ENCODE measurements at regions not wholly inside any gene's neighbourhood (a gene's known extent, or its start where the extent isn't known, plus 50 kb on each side); places are given as distances from the start of the nearest gene placed in this dataset.
"Not testable (repeated sequence)": the region's sequence is repeated elsewhere in the genome, so short reads cannot be mapped to it uniquely, and the experiment has no call there.

GRCh38 chr4:91989914-91990313 is 313.9 kb upstream of the GRID2 start:
- no peaks in the 10 kb centered on the region for H3K36me3 ChIP-seq (ENCODE audit: control insufficient read depth in 1 of 2, insufficient read depth in 2 of 2, low read length in 1 of 2)
- ATAC-seq (ENCODE audit: low FRiP score) (no peak), DNase-seq (no peak)
- intact Hi-C loops (cut with DNase I): no loop called here
- H3K4me1 ChIP-seq (ENCODE audit: control insufficient read depth in 1 of 2, insufficient read depth in 2 of 2, low read length in 2 of 2): no peaks in the 10 kb centered on the region
- H3K9me3 ChIP-seq (ENCODE audit: control insufficient read depth, low read length): no peaks in the 10 kb centered on the region
- WGBS, 2 donors: 65 to 86% methylated on average over 2 of the region's 2 CpGs
- no peak overlapping the region for H3K27ac ChIP-seq (ENCODE audit: low read depth in 1 of 2, low read length in 2 of 2)
- H3K27me3 ChIP-seq (ENCODE audit: control insufficient read depth in 1 of 2, insufficient read depth in 2 of 2, low read length in 1 of 2): no peaks in the 10 kb centered on the region
- no peak overlapping the region for H3K4me3 ChIP-seq (ENCODE audit: low read length in 2 of 2)

GRCh38 chr4:91990726-91991125 is 313.0 kb upstream of the GRID2 start:
- whole genome bisulfite sequencing, 2 donors: 26 to 27% methylated on average over 2 of the region's 2 CpGs
- Histone ChIP-seq H3K4me1 (ENCODE audit: control insufficient read depth in 1 of 2, insufficient read depth in 2 of 2, low read length in 2 of 2) (no peaks in the 10 kb centered on the region), H3K36me3 (ENCODE audit: control insufficient read depth in 1 of 2, insufficient read depth in 2 of 2, low read length in 1 of 2) (no peaks in the 10 kb centered on the region), H3K27ac (ENCODE audit: low read depth in 1 of 2, low read length in 2 of 2) (no peak overlapping the region), H3K4me3 (ENCODE audit: low read length in 2 of 2) (no peak overlapping the region), H3K9me3 (ENCODE audit: control insufficient read depth, low read length) (no peaks in the 10 kb centered on the region), H3K27me3 (ENCODE audit: control insufficient read depth in 1 of 2, insufficient read depth in 2 of 2, low read length in 1 of 2) (no peaks in the 10 kb centered on the region)
- DNase-seq (no peak), ATAC-seq (ENCODE audit: low FRiP score) (no peak)
- intact Hi-C loops (cut with DNase I): no loop called here

GRCh38 chr4:91997045-91997444 is 306.7 kb upstream of the GRID2 start:
- Histone ChIP-seq H3K4me1 (ENCODE audit: control insufficient read depth in 1 of 2, insufficient read depth in 2 of 2, low read length in 2 of 2) (no peaks in the 10 kb centered on the region), H3K4me3 (ENCODE audit: low read length in 2 of 2) (no peak overlapping the region), H3K27ac (ENCODE audit: low read depth in 1 of 2, low read length in 2 of 2) (no peak overlapping the region), H3K36me3 (ENCODE audit: control insufficient read depth in 1 of 2, insufficient read depth in 2 of 2, low read length in 1 of 2) (no peaks in the 10 kb centered on the region), H3K9me3 (ENCODE audit: control insufficient read depth, low read length) (no peaks in the 10 kb centered on the region), H3K27me3 (ENCODE audit: control insufficient read depth in 1 of 2, insufficient read depth in 2 of 2, low read length in 1 of 2) (no peaks in the 10 kb centered on the region)
- intact Hi-C loops (cut with DNase I): no loop called here
- no peak for ATAC-seq (ENCODE audit: low FRiP score)
- WGBS, 2 donors: 83 to 86% methylated on average over 2 of the region's 2 CpGs
- DNase-seq: no peak

- ATAC-seq (ENCODE audit: low FRiP score): no peak
- WGBS, 2 donors: 58 to 60% methylated on average over 16 of the region's 16 CpGs
- intact Hi-C loops (cut with DNase I): no loop called here
These were observed 290.6 kb upstream of the GRID2 start for GRCh38 chr4:92012899-92013867.

GRCh38 chr4:92014067-92014466 is 289.7 kb upstream of the GRID2 start:
- no peak for ATAC-seq (ENCODE audit: low FRiP score)
- 90 to 93% methylated on average over 3 of the region's 3 CpGs for WGBS, 2 donors

More at GRCh38 chr4:92012899-92013867, 290.6 kb upstream of the GRID2 start:
- Histone ChIP-seq H3K9me3 (ENCODE audit: control insufficient read depth, low read length) (peaks cover 2% of the 10 kb centered on the region), H3K27me3 (ENCODE audit: control insufficient read depth in 1 of 2, insufficient read depth in 2 of 2, low read length in 1 of 2) (peaks cover 0 to 2% of the 10 kb centered on the region in 2 donors), H3K4me3 (ENCODE audit: low read length in 2 of 2) (no peak overlapping the region), H3K27ac (ENCODE audit: low read depth in 1 of 2, low read length in 2 of 2) (no peak overlapping the region), H3K4me1 (ENCODE audit: control insufficient read depth in 1 of 2, insufficient read depth in 2 of 2, low read length in 2 of 2) (no peaks in the 10 kb centered on the region), H3K36me3 (ENCODE audit: control insufficient read depth in 1 of 2, insufficient read depth in 2 of 2, low read length in 1 of 2) (no peaks in the 10 kb centered on the region)
- no peak for DNase-seq

GRCh38 chr4:92021203-92021602 is 282.6 kb upstream of the GRID2 start:
- H3K27me3 ChIP-seq (ENCODE audit: control insufficient read depth in 1 of 2, insufficient read depth in 2 of 2, low read length in 1 of 2): no peaks in the 10 kb centered on the region
- no peaks in the 10 kb centered on the region for H3K36me3 ChIP-seq (ENCODE audit: control insufficient read depth in 1 of 2, insufficient read depth in 2 of 2, low read length in 1 of 2)
- intact Hi-C loops (cut with DNase I): no loop called here
- no peak for DNase-seq
- H3K27ac ChIP-seq (ENCODE audit: low read depth in 1 of 2, low read length in 2 of 2): no peak overlapping the region
- no peak overlapping the region for H3K4me3 ChIP-seq (ENCODE audit: low read length in 2 of 2)
- 90 to 100% methylated on average over 1 of the region's 1 CpG for WGBS, 2 donors
- ATAC-seq (ENCODE audit: low FRiP score): no peak
- H3K4me1 ChIP-seq (ENCODE audit: control insufficient read depth in 1 of 2, insufficient read depth in 2 of 2, low read length in 2 of 2): no peaks in the 10 kb centered on the region
- H3K9me3 ChIP-seq (ENCODE audit: control insufficient read depth, low read length): no peaks in the 10 kb centered on the region

More at GRCh38 chr4:92014067-92014466, 289.7 kb upstream of the GRID2 start:
- H3K27me3 ChIP-seq (ENCODE audit: control insufficient read depth in 1 of 2, insufficient read depth in 2 of 2, low read length in 1 of 2): peaks cover 0 to 2% of the 10 kb centered on the region in 2 donors
- intact Hi-C loops (cut with DNase I): no loop called here
- H3K4me1 ChIP-seq (ENCODE audit: control insufficient read depth in 1 of 2, insufficient read depth in 2 of 2, low read length in 2 of 2): no peaks in the 10 kb centered on the region
- H3K36me3 ChIP-seq (ENCODE audit: control insufficient read depth in 1 of 2, insufficient read depth in 2 of 2, low read length in 1 of 2): no peaks in the 10 kb centered on the region
- no peak overlapping the region for H3K4me3 ChIP-seq (ENCODE audit: low read length in 2 of 2)
- no peak overlapping the region for H3K27ac ChIP-seq (ENCODE audit: low read depth in 1 of 2, low read length in 2 of 2)
- peaks cover 2% of the 10 kb centered on the region for H3K9me3 ChIP-seq (ENCODE audit: control insufficient read depth, low read length)
- no peak for DNase-seq

- Histone ChIP-seq H3K9me3 (ENCODE audit: control insufficient read depth, low read length) (no peaks in the 10 kb centered on the region), H3K27me3 (ENCODE audit: control insufficient read depth in 1 of 2, insufficient read depth in 2 of 2, low read length in 1 of 2) (no peaks in the 10 kb centered on the region), H3K4me1 (ENCODE audit: control insufficient read depth in 1 of 2, insufficient read depth in 2 of 2, low read length in 2 of 2) (no peaks in the 10 kb centered on the region), H3K27ac (ENCODE audit: low read depth in 1 of 2, low read length in 2 of 2) (no peak overlapping the region), H3K36me3 (ENCODE audit: control insufficient read depth in 1 of 2, insufficient read depth in 2 of 2, low read length in 1 of 2) (no peaks in the 10 kb centered on the region), H3K4me3 (ENCODE audit: low read length in 2 of 2) (no peak overlapping the region)
- intact Hi-C loops (cut with DNase I): no loop called here
- 80 to 83% methylated on average over 2 of the region's 2 CpGs for WGBS, 2 donors
- no peak for DNase-seq
- no peak for ATAC-seq (ENCODE audit: low FRiP score)
These were observed 282.0 kb upstream of the GRID2 start for GRCh38 chr4:92021788-92022187.

- H3K9me3 ChIP-seq (ENCODE audit: control insufficient read depth, low read length); H3K4me1 ChIP-seq (ENCODE audit: control insufficient read depth in 1 of 2, insufficient read depth in 2 of 2, low read length in 2 of 2); intact Hi-C loops (cut with DNase I); H3K27ac ChIP-seq (ENCODE audit: low read depth in 1 of 2, low read length in 2 of 2); ATAC-seq (ENCODE audit: low FRiP score); H3K4me3 ChIP-seq (ENCODE audit: low read length in 2 of 2); DNase-seq; H3K27me3 ChIP-seq (ENCODE audit: control insufficient read depth in 1 of 2, insufficient read depth in 2 of 2, low read length in 1 of 2); H3K36me3 ChIP-seq (ENCODE audit: control insufficient read depth in 1 of 2, insufficient read depth in 2 of 2, low read length in 1 of 2): not testable (repeated sequence)
- 88 to 96% methylated on average over 6 of the region's 6 CpGs for WGBS, 2 donors
These were observed 274.9 kb upstream of the GRID2 start for GRCh38 chr4:92028830-92029229.

GRCh38 chr4:92031825-92032224 is 271.9 kb upstream of the GRID2 start:
- DNase-seq (no peak), ATAC-seq (ENCODE audit: low FRiP score) (no peak)
- WGBS, 2 donors: 27 to 31% methylated on average over 2 of the region's 2 CpGs
- Histone ChIP-seq H3K4me1 (ENCODE audit: control insufficient read depth in 1 of 2, insufficient read depth in 2 of 2, low read length in 2 of 2) (no peaks in the 10 kb centered on the region), H3K36me3 (ENCODE audit: control insufficient read depth in 1 of 2, insufficient read depth in 2 of 2, low read length in 1 of 2) (no peaks in the 10 kb centered on the region), H3K4me3 (ENCODE audit: low read length in 2 of 2) (no peak overlapping the region), H3K27ac (ENCODE audit: low read depth in 1 of 2, low read length in 2 of 2) (no peak overlapping the region), H3K9me3 (ENCODE audit: control insufficient read depth, low read length) (no peaks in the 10 kb centered on the region), H3K27me3 (ENCODE audit: control insufficient read depth in 1 of 2, insufficient read depth in 2 of 2, low read length in 1 of 2) (no peaks in the 10 kb centered on the region)
- intact Hi-C loops (cut with DNase I): no loop called here

Measured in aorta (tissue), 5 donors.